GM10248 (cell line): ENCODE measurements at regions not wholly inside any gene's neighbourhood (a gene's known extent, or its start where the extent isn't known, plus 50 kb on each side); places are given as distances from the start of the nearest gene placed in this dataset.

Experiments
- CTCF ChIA-PET: fragments of 300-600 bp; sonication (Branson Sonifier 250); formaldehyde crosslinking; extraction: SDS; loops from one replicate; lab custom pipeline; 2021; ENCODE audit warnings: antibody characterized with exemption; lab: Yijun Ruan, JAX
- POLR2A ChIA-PET: fragments of 350-650 bp; sonication (Branson Sonifier 250); formaldehyde crosslinking; extraction: SDS; loops from one replicate; lab custom pipeline; 2020; ENCODE audit warnings: antibody characterized with exemption; lab: Yijun Ruan, JAX
- DNase-seq: peaks from one replicate; pipeline ENCODE4 v3.0.0; 2012; ENCODE audit errors: extremely low spot score
- CTCF ChIP-seq: IDR thresholded peaks from 2 replicates; pipeline ENCODE4 v1.5.1; 2012; ENCODE audit warnings: mild to moderate bottlenecking, low read depth; ENCODE audit errors: extremely low read depth, missing control alignments, control extremely low read depth

GRCh38 chr12:41739066-41739465, 405.6 kb downstream of the GXYLT1 start:
- ChIA-PET POLR2A (no interaction called here), CTCF (interaction anchor here (1.0 kb wide), 1 partner anchor 9 kb away, joined by 3 read pairs; no protein-coding TSS in a partner anchor)
- TF ChIP-seq CTCF, result no peak
- no peak for DNase-seq

GRCh38 chr12:41737423-41737822, 407.3 kb downstream of the GXYLT1 start:
- ChIA-PET CTCF (interaction anchor here (0.9 to 2.2 kb wide), 3 partner anchors 9 to 19 kb away, joined by 3 to 5 read pairs (median 5); no protein-coding TSS in a partner anchor), POLR2A (no interaction called here)
- TF ChIP-seq CTCF, result no peak
- DNase-seq, result no peak

GRCh38 chr12:41736436-41736835, 408.2 kb downstream of the GXYLT1 start:
- ChIA-PET CTCF (interaction anchor here (0.9 to 2.2 kb wide), 3 partner anchors 10 to 20 kb away, joined by 3 to 5 read pairs (median 5); no protein-coding TSS in a partner anchor), POLR2A (no interaction called here)
- no peak for TF ChIP-seq CTCF
- DNase-seq, result no peak

GRCh38 chr12:41731691-41732090, 413.0 kb downstream of the GXYLT1 start:
- ChIA-PET CTCF (interaction anchor here (1.1 to 1.5 kb wide), 2 partner anchors 15 kb away, joined by 3 to 4 read pairs; no protein-coding TSS in a partner anchor), POLR2A (no interaction called here)
- no peak for DNase-seq
- TF ChIP-seq CTCF, result no peak

- no peak for DNase-seq
These were observed 413.6 kb downstream of the GXYLT1 start for GRCh38 chr12:41731061-41731460.

GRCh38 chr12:41724216-41724615, 420.5 kb downstream of the GXYLT1 start:
- no peak for TF ChIP-seq CTCF
- ChIA-PET POLR2A (no interaction called here), CTCF (no interaction called here)
- DNase-seq, result no peak

More at GRCh38 chr12:41731061-41731460, 413.6 kb downstream of the GXYLT1 start:
- ChIA-PET CTCF (interaction anchor here (1.1 kb wide), 1 partner anchor 15 kb away, joined by 3 read pairs; no protein-coding TSS in a partner anchor), POLR2A (no interaction called here)
- TF ChIP-seq CTCF, result no peak
